HepG2 (cell line): ENCODE measurements at regions not wholly inside any gene's neighbourhood (a gene's known extent, or its start where the extent isn't known, plus 50 kb on each side); places are given as distances from the start of the nearest gene placed in this dataset.

ENCODE experiments used
- CREM ChIP-seq, 2 experiments: sonication (generic) in 1 of 2; formaldehyde crosslinking in 1 of 2; IDR thresholded peaks; 2 replicates each; pipeline versions ENCODE4 v1.4.0 to v1.6.1; 2016 to 2020; ENCODE audit warnings: antibody characterized with exemption in 1 of 2, mild to moderate bottlenecking in 1 of 2, missing genetic modification reagents in 1 of 2
- IRF2 ChIP-seq: IDR thresholded peaks from 2 replicates; pipeline ENCODE4 v1.6.1; 2018; ENCODE audit warnings: missing genetic modification reagents, missing compliant biosample characterization
- KDM6A ChIP-seq: IDR thresholded peaks from 2 replicates; pipeline ENCODE4 v1.6.1; 2016; ENCODE audit warnings: low read depth
- KLF16 ChIP-seq, 2 experiments: sonication (generic) in 1 of 2; formaldehyde crosslinking in 1 of 2; IDR thresholded peaks; 2 replicates each; pipeline versions ENCODE4 v1.6.1 to v1.8.0; 2016 to 2023; ENCODE audit warnings: missing genetic modification reagents in 2 of 2, missing compliant biosample characterization in 1 of 2
- POLR2G ChIP-seq: fragments of 200-400 bp; formaldehyde crosslinking; IDR thresholded peaks from 2 replicates; pipeline ENCODE4 v1.6.1; 2018; ENCODE audit warnings: mild to moderate bottlenecking, low read depth, low read length, moderate library complexity
- RERE ChIP-seq: IDR thresholded peaks from 2 replicates; pipeline ENCODE4 v1.6.1; 2016; ENCODE audit warnings: low read depth, missing genetic modification reagents, missing compliant biosample characterization
- SIX4 ChIP-seq: sonication (generic); formaldehyde crosslinking; IDR thresholded peaks from 2 replicates; pipeline ENCODE4 v1.4.0; 2020; ENCODE audit warnings: missing genetic modification reagents
- SOX6 ChIP-seq, 2 experiments: fragments of 450-650 bp in 1 of 2; sonication (generic) in 1 of 2; formaldehyde crosslinking in 1 of 2; IDR thresholded peaks; 2 replicates each; pipeline versions ENCODE4 v1.4.0 to v1.6.1; 2017 to 2020; ENCODE audit warnings: antibody characterized with exemption in 1 of 2, mild to moderate bottlenecking in 1 of 2, missing genetic modification reagents in 1 of 2
- TFDP2 ChIP-seq: sonication (generic); formaldehyde crosslinking; IDR thresholded peaks from 2 replicates; pipeline ENCODE4 v1.4.0; 2020; ENCODE audit warnings: missing genetic modification reagents
- ZNF331 ChIP-seq: sonication (generic); formaldehyde crosslinking; IDR thresholded peaks from 2 replicates; pipeline ENCODE4 v1.4.0; 2020; ENCODE audit warnings: missing genetic modification reagents
- ZNF501 ChIP-seq: sonication (generic); formaldehyde crosslinking; IDR thresholded peaks from 2 replicates; pipeline ENCODE4 v1.5.1; 2020; ENCODE audit warnings: mild to moderate bottlenecking, moderate library complexity, missing genetic modification reagents
- ZNF510 ChIP-seq: sonication (generic); formaldehyde crosslinking; IDR thresholded peaks from 2 replicates; pipeline ENCODE4 v1.4.0; 2020; ENCODE audit warnings: low read depth, mild to moderate bottlenecking, missing genetic modification reagents
- TF ChIP-seq, protein P1 (sequence below): sonication (generic); formaldehyde crosslinking; IDR thresholded peaks from 2 replicates; pipeline ENCODE4 v1.4.0; 2020; ENCODE audit warnings: missing genetic modification reagents
- TF ChIP-seq, protein P2 (sequence below): sonication (generic); formaldehyde crosslinking; conservative IDR thresholded peaks from 2 replicates; pipeline ENCODE4 v1.8.0; 2022; ENCODE audit warnings: mild to moderate bottlenecking, moderate library complexity, missing genetic modification reagents

DNA sequence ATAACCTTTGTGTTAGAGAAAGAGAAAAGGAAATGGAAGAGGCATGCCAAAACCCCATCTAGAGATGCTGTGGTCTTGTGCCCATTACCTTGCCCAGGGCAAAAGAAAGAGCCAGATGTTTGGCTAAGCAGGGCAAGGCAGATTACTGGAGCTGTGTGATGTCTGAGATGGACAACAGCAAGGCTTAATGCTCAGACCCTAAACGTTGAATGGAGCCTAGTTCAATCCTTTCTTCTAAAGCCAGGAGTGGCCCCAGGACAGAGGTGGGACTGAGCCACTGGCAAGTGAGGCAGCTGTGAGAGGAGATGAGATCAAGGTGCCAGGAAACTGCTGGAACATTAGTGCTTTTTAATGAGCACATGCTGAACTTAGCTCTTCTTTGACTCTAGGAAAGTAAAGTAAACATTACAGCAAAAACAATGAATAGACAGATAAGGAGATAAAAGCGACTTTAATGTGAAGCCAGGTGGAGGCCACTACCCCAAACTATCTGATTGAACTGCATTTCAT lies 143.0 kb upstream of the EGFLAM start (continued):
- TF ChIP-seq, protein P1, sequence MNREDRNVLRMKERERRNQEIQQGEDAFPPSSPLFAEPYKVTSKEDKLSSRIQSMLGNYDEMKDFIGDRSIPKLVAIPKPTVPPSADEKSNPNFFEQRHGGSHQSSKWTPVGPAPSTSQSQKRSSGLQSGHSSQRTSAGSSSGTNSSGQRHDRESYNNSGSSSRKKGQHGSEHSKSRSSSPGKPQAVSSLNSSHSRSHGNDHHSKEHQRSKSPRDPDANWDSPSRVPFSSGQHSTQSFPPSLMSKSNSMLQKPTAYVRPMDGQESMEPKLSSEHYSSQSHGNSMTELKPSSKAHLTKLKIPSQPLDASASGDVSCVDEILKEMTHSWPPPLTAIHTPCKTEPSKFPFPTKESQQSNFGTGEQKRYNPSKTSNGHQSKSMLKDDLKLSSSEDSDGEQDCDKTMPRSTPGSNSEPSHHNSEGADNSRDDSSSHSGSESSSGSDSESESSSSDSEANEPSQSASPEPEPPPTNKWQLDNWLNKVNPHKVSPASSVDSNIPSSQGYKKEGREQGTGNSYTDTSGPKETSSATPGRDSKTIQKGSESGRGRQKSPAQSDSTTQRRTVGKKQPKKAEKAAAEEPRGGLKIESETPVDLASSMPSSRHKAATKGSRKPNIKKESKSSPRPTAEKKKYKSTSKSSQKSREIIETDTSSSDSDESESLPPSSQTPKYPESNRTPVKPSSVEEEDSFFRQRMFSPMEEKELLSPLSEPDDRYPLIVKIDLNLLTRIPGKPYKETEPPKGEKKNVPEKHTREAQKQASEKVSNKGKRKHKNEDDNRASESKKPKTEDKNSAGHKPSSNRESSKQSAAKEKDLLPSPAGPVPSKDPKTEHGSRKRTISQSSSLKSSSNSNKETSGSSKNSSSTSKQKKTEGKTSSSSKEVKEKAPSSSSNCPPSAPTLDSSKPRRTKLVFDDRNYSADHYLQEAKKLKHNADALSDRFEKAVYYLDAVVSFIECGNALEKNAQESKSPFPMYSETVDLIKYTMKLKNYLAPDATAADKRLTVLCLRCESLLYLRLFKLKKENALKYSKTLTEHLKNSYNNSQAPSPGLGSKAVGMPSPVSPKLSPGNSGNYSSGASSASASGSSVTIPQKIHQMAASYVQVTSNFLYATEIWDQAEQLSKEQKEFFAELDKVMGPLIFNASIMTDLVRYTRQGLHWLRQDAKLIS (CRISPR knock-in tag): no peak
- TF ChIP-seq ZNF331 (peak; percentile 82), CREM (IDR thresholded peaks at IDR 0.05) (peak; percentile 58), CREM (CRISPR knock-in tag; IDR thresholded peaks at IDR 0.05) (no peak), ZNF510 (CRISPR knock-in tag) (peak; percentile 7; the same call in 1 of the 2 replicates), SOX6 (IDR thresholded peaks at IDR 0.05) (no peak), SOX6 (CRISPR knock-in tag; IDR thresholded peaks at IDR 0.05) (peak; percentile 95), POLR2G (peak; percentile 43; the same call in 1 of the 2 replicates), ZNF501 (CRISPR knock-in tag) (0 out of 2 replicates have a peak, but pooled peaks have one; percentile 28), TFDP2 (CRISPR knock-in tag) (peak; percentile 72), KDM6A (peak; percentile 45; the same call in 1 of the 2 replicates), KLF16 (CRISPR knock-in tag; IDR thresholded peaks at IDR 0.05) (peak in 1 of 2 experiments; percentile 59; a peak in 2 of 4 replicates), IRF2 (peak; percentile 39; the same call in 1 of the 2 replicates), RERE (CRISPR knock-in tag) (0 out of 2 replicates have a peak, but pooled peaks have one; percentile 22), SIX4 (CRISPR knock-in tag) (peak; percentile 42; the same call in 1 of the 2 replicates)
- TF ChIP-seq, protein P2, sequence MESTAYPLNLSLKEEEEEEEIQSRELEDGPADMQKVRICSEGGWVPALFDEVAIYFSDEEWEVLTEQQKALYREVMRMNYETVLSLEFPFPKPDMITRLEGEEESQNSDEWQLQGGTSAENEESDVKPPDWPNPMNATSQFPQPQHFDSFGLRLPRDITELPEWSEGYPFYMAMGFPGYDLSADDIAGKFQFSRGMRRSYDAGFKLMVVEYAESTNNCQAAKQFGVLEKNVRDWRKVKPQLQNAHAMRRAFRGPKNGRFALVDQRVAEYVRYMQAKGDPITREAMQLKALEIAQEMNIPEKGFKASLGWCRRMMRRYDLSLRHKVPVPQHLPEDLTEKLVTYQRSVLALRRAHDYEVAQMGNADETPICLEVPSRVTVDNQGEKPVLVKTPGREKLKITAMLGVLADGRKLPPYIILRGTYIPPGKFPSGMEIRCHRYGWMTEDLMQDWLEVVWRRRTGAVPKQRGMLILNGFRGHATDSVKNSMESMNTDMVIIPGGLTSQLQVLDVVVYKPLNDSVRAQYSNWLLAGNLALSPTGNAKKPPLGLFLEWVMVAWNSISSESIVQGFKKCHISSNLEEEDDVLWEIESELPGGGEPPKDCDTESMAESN: peak; percentile 55; the same call in 1 of the 2 replicates
